Natural killer cell treated with Interleukin-12 subunit alpha and Interleukin-12 subunit beta and Interleukin-15 and Interleukin-18, amount 100 ng/mL, for 72 hours (primary cell): ENCODE measurements at regions not wholly inside any gene's neighbourhood (a gene's known extent, or its start where the extent isn't known, plus 50 kb on each side); places are given as distances from the start of the nearest gene placed in this dataset.
A peak's percentile ranks its signal among the peaks of the same experiment; 100 is the strongest.

Experiments
- ATAC-seq, 2 donors: fragments of 150-1000 bp; cut with Tn5 transposase in 1 of 2; sonication (Bioruptor Pico), chemical (Tn5 transposase) in 1 of 2; 2 replicates each; pipeline ENCODE4 v1.10.0; 2021
- DNase-seq: peaks from one replicate; pipeline ENCODE4 v3.0.0; 2022; ENCODE audit warnings: low spot score
- H3K27ac Mint-ChIP-seq, 2 donors: 1 replicate in 1 of 2; 2 replicates in 1 of 2; pipeline ENCODE4 v1.8.0; 2022; ENCODE audit warnings: mixed read lengths in 2 of 2, mild to moderate bottlenecking in 1 of 2, moderate library complexity in 1 of 2
- H3K27me3 Mint-ChIP-seq, 2 donors: 1 replicate in 1 of 2; 2 replicates in 1 of 2; pipeline ENCODE4 v1.8.0; 2022; ENCODE audit warnings: mixed read lengths in 2 of 2
- H3K36me3 Mint-ChIP-seq: one replicate; pipeline ENCODE4 v1.8.0; 2022; ENCODE audit warnings: mixed read lengths
- H3K4me1 Mint-ChIP-seq, 2 donors: 1 replicate in 1 of 2; 2 replicates in 1 of 2; pipeline ENCODE4 v1.8.0; 2022; ENCODE audit warnings: low read depth in 2 of 2, mixed read lengths in 2 of 2, mild to moderate bottlenecking in 1 of 2
- H3K4me3 Mint-ChIP-seq: one replicate; pipeline ENCODE4 v1.8.0; 2022; ENCODE audit warnings: mixed read lengths
- H3K9me3 Mint-ChIP-seq: 2 replicates; pipeline ENCODE4 v1.8.0; 2022; ENCODE audit warnings: mixed read lengths

GRCh38 chrX:42920752-42921151 lies 142.8 kb upstream of the PPP1R2C start:
- H3K36me3 Mint-ChIP-seq, result peaks cover 22% of the 10 kb centered on the region
- ATAC-seq (no peak), DNase-seq (no peak)
- H3K27me3 Mint-ChIP-seq, result peaks cover 0 to 18% of the 10 kb centered on the region in 2 donors
- H3K27ac Mint-ChIP-seq, result no peak overlapping the region
- H3K4me1 Mint-ChIP-seq, result no peaks in the 10 kb centered on the region
- no peak overlapping the region for H3K4me3 Mint-ChIP-seq
- no peaks in the 10 kb centered on the region for H3K9me3 Mint-ChIP-seq

DNA sequence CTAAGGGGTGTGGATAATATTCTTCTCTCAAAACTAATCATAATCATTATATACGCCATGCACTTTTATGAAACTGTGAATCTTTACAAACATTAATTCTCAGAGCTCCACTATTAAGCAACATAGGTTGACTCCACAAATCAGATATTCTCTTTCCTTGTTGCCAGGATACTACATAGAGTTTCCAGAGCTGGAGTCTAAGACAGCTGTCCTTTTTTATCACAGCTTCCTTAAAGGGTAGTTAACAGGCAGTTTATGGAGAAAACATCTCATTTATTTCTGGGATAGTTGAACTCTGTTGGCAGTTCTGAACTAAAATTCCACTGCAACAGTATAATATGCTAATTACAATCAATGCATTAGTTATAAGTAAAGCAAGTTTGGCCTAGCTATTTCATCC lies 152.1 kb upstream of the PPP1R2C start:
- H3K27me3 Mint-ChIP-seq, result peaks cover 0 to 6% of the 10 kb centered on the region in 2 donors
- H3K4me1 Mint-ChIP-seq, result peaks cover 16 to 20% of the 10 kb centered on the region in 2 donors
- ATAC-seq, result no peak
- H3K27ac Mint-ChIP-seq, result no peak overlapping the region
- no peak for DNase-seq
- no peaks in the 10 kb centered on the region for H3K36me3 Mint-ChIP-seq
- H3K9me3 Mint-ChIP-seq, result no peaks in the 10 kb centered on the region
- no peak overlapping the region for H3K4me3 Mint-ChIP-seq

DNA sequence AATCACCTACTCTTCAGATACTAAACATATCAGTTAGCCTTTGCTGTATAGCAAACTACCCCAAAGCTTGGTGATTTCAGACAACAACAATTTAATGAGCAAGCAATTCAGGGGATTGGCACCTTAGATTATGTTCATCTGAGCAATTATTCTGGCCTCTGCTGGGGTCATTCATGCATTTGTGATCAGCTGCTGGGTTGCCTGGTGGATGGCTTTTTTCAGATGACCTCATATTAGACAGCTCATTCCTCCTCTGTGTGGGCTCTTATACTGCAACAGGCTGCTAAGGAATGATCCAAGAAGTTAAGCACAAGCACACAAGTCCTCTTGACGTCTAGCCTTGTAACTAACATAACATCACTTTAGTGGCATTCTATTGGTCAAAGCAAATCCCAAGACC lies 153.0 kb upstream of the PPP1R2C start:
- H3K27me3 Mint-ChIP-seq, result peaks cover 0 to 3% of the 10 kb centered on the region in 2 donors
- no peak overlapping the region for H3K27ac Mint-ChIP-seq
- H3K4me1 Mint-ChIP-seq, result peaks cover 24 to 25% of the 10 kb centered on the region in 2 donors
- H3K4me3 Mint-ChIP-seq, result no peak overlapping the region
- H3K9me3 Mint-ChIP-seq, result no peaks in the 10 kb centered on the region
- ATAC-seq (no peak), DNase-seq (no peak)
- no peaks in the 10 kb centered on the region for H3K36me3 Mint-ChIP-seq

DNA sequence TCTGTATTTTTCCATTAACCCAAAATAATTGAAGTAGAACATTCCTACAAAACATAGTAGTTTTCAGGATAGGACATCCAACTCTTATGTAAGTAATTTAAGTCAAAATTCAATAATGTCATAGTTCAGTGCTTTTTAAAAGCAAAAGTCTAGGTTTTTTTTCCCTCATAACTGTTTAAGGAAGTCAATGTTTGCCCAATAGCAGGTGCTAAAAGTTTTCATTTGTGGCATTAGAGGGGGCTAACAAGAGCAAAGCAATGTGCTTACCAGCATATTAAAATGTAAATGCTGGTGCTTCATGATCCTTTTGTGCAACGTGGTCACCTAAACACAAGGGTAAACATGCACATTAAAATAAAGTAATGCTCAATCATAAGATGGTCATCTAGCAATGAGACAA lies 155.2 kb upstream of the PPP1R2C start:
- ATAC-seq, result no peak

DNA sequence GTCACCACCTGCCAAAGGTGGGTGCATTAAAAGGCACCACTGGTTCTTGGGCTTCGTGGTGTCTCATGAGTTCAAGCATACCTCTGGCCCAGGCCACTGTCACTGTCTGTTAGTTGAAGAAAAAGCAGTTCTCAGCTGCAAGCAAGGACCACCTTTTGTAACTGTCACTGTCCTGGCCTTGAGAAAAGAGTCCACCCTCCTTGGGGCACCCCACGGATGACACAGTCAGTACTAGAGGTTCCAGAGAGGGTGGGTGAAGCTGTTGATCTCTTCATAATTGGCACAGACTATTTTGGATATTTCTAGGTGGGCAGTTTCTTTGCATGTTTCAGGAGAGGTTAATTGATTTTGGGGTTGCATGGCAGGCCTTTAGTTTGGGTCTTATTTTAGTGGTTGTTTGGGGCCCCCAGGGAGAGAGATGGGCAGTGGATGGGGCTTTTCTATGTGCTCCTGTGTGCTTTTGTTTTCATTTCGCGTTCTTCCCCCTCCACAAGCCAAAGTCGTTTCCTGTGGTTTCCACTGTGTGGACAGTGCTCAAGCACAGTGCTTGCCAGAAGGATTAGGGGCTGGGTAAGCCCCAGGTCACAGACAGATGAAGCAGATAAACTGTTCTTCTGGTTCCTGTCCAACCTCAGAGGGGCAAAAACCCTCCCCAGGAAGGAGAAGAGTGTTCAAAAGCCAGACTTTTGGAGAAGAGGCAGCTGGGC lies 156.2 kb upstream of the PPP1R2C start:
- ATAC-seq, result peak; percentile 91 to 93
- Mint-ChIP-seq H3K36me3 (peaks cover 7% of the 10 kb centered on the region), H3K4me1 (peaks cover 33 to 34% of the 10 kb centered on the region in 2 donors), H3K27ac (peak overlapping the region; percentile 85 to 86), H3K4me3 (peak overlapping the region; percentile 81), H3K9me3 (no peaks in the 10 kb centered on the region), H3K27me3 (peaks cover 0 to 2% of the 10 kb centered on the region in 2 donors)
- DNase-seq, result peak; percentile 77

More for the DNA sequence above, 155.2 kb upstream of the PPP1R2C start:
- Mint-ChIP-seq H3K9me3 (no peaks in the 10 kb centered on the region), H3K36me3 (no peaks in the 10 kb centered on the region), H3K27ac (peak overlapping the region; percentile 56 to 85), H3K4me3 (peak overlapping the region; percentile 44), H3K4me1 (peaks cover 26% of the 10 kb centered on the region in 2 donors), H3K27me3 (peaks cover 0 to 2% of the 10 kb centered on the region in 2 donors)
- DNase-seq, result no peak

- no peaks in the 10 kb centered on the region for H3K9me3 Mint-ChIP-seq
- H3K4me3 Mint-ChIP-seq, result no peak overlapping the region
- ATAC-seq (no peak), DNase-seq (no peak)
- H3K36me3 Mint-ChIP-seq, result peaks cover 7% of the 10 kb centered on the region
- H3K4me1 Mint-ChIP-seq, result peaks cover 44 to 57% of the 10 kb centered on the region in 2 donors
- no peaks in the 10 kb centered on the region for H3K27me3 Mint-ChIP-seq
- H3K27ac Mint-ChIP-seq, result peak overlapping the region; percentile 83 to 95
Measured at GRCh38 chrX:42941671-42942070, 163.7 kb upstream of the PPP1R2C start.

DNA sequence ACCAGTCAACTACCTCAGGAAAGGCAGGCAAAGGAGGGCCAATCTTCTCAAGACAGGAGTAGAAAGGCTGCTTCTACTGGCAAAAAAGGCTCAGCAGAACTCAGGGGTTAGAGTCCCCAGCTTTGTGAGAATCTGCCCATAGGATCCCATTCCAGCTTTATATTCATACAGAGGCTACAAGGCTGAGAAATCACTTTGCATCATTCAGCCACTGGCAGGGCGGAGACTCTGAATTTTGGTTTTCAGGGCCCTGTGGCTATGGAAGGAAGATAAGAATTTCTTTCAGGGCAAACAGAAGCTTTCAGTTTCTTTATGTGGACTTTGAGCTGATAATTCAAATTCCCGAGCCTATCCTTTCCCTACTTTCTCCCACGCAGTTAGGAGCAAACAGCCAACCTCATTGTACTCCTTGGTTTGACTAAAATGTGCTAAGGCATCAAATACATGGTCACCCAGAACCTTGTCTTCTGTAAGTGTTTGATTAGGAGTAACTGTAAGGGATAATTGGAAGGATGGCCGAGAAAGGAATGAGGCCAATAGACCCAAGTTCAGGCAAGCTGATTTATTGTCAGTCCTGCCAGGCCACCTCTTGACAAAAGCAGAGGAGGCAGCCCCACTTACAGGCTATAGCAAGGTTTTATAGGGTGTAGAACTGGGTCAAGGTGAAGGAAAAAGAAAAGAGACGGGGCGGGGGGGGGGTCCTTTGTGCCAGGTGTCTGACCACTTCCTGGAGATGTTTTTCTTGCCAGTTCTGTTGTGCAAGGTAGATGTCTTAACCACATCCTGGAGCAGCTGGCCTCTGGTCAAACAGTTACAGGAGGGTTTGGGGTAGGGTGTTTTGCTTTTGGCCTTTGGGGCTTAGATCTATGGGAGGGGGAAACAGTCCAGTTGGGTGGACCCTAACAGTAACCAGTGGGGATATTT lies 165.3 kb upstream of the PPP1R2C start:
- Mint-ChIP-seq H3K36me3 (peaks cover 6% of the 10 kb centered on the region), H3K4me3 (peak overlapping the region; percentile 70), H3K27me3 (no peaks in the 10 kb centered on the region), H3K4me1 (peaks cover 54 to 72% of the 10 kb centered on the region in 2 donors), H3K9me3 (no peaks in the 10 kb centered on the region), H3K27ac (peak overlapping the region; percentile 83 to 95)
- peak; percentile 71 for DNase-seq
- ATAC-seq, result peak; percentile 79 to 83

DNA sequence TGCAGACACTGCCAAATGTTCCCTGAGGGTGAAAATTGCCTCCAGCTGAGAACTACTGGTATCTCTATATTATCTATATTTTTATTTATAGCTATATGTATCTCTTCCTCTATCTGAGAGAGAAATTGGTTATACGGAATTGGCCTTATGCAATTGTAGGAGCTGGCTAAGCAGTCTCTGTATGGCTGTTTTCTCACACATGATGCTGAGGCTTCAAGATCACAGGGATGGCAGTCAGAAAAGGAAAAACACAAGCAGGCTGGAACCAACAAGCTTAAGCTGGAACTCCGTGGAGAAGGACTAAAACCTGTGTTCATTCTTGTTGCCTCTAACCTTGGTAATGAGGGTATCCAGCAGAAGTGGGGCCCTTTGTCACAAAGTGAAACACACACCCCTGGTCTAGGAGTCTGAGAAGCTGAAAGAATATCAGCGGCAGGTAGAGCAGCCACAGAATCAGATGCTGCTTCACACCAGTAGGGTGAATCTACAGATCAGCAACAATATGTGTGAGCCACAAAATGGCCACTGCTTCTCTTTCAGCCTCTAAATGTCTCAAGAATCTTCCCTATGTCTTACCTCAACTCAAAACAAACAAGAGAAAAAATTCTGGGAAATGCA lies 166.5 kb upstream of the PPP1R2C start:
- H3K4me3 Mint-ChIP-seq, result peak overlapping the region; percentile 70
- ATAC-seq (peak; percentile 33 to 56), DNase-seq (no peak)
- peak overlapping the region; percentile 83 to 95 for H3K27ac Mint-ChIP-seq
- H3K4me1 Mint-ChIP-seq, result peaks cover 57 to 73% of the 10 kb centered on the region in 2 donors
- no peaks in the 10 kb centered on the region for H3K27me3 Mint-ChIP-seq
- no peaks in the 10 kb centered on the region for H3K9me3 Mint-ChIP-seq
- H3K36me3 Mint-ChIP-seq, result no peaks in the 10 kb centered on the region

- Mint-ChIP-seq H3K4me1 (peaks cover 57 to 63% of the 10 kb centered on the region in 2 donors), H3K4me3 (peak overlapping the region; percentile 84), H3K27ac (peak overlapping the region; percentile 83 to 95), H3K27me3 (no peaks in the 10 kb centered on the region), H3K36me3 (no peaks in the 10 kb centered on the region), H3K9me3 (no peaks in the 10 kb centered on the region)
- ATAC-seq, result no peak
- no peak for DNase-seq
Measured at GRCh38 chrX:42946544-42947194, 168.7 kb upstream of the PPP1R2C start.

- H3K27me3 Mint-ChIP-seq, result no peaks in the 10 kb centered on the region
- peak overlapping the region; percentile 51 for H3K4me3 Mint-ChIP-seq
- peak overlapping the region; percentile 83 to 95 for H3K27ac Mint-ChIP-seq
- H3K9me3 Mint-ChIP-seq, result no peaks in the 10 kb centered on the region
- H3K36me3 Mint-ChIP-seq, result no peaks in the 10 kb centered on the region
- DNase-seq (no peak), ATAC-seq (no peak)
- H3K4me1 Mint-ChIP-seq, result peaks cover 43% of the 10 kb centered on the region in 2 donors
Measured at GRCh38 chrX:42948723-42949657, 171.0 kb upstream of the PPP1R2C start.

DNA sequence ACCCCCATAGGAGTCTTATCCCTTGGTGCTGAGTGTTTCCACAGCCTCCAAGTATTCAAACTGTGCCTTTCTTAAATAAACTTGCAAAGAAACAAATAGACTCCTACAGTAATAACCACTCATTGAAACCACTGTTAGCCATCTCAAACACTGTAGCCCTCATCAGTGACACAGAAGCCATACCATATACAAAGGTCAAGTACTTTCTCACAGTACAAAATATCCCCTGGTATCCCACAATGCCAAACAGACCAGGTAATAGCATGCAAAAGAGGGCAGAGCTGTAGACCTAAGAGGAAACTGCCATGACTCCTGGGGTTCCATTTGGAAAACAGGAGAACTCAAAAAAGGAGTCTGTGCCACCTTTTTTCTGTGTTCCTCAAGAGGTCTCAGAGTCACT lies 173.8 kb upstream of the PPP1R2C start:
- Mint-ChIP-seq H3K36me3 (no peaks in the 10 kb centered on the region), H3K9me3 (no peaks in the 10 kb centered on the region), H3K27me3 (no peaks in the 10 kb centered on the region), H3K27ac (peak overlapping the region in 1 of 2 donors; percentile 42), H3K4me1 (peaks cover 25 to 26% of the 10 kb centered on the region in 2 donors), H3K4me3 (no peak overlapping the region)
- ATAC-seq (no peak), DNase-seq (no peak)

DNA sequence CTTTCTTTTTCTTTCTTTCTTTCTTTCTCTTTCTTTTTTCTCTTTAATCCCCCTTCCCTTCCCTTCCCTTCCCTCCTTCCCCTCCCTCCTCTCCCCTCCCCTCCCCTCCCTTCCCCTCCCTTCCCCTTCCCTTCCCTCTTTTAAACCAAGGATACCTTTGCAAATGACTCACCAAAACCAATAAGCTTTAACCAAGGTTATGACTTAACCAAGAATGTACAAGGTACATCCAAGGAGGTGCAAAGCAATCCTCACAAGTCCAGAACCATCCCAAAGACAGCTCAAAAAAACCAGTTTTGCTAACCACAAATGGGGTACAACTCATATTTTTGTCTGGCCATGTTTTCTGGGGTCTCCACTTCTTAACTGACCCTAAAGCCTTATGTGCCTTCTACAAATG lies 174.7 kb upstream of the PPP1R2C start:
- DNase-seq, result no peak
- Mint-ChIP-seq H3K27me3 (no peaks in the 10 kb centered on the region), H3K4me3 (no peak overlapping the region), H3K9me3 (no peaks in the 10 kb centered on the region), H3K4me1 (peaks cover 16 to 17% of the 10 kb centered on the region in 2 donors), H3K27ac (no peak overlapping the region), H3K36me3 (no peaks in the 10 kb centered on the region)
- no peak for ATAC-seq
